ENCODE measurements at regions not wholly inside any gene's neighbourhood (a gene's known extent, or its start where the extent isn't known, plus 50 kb on each side); places are given as distances from the start of the nearest gene placed in this dataset.

DNA sequence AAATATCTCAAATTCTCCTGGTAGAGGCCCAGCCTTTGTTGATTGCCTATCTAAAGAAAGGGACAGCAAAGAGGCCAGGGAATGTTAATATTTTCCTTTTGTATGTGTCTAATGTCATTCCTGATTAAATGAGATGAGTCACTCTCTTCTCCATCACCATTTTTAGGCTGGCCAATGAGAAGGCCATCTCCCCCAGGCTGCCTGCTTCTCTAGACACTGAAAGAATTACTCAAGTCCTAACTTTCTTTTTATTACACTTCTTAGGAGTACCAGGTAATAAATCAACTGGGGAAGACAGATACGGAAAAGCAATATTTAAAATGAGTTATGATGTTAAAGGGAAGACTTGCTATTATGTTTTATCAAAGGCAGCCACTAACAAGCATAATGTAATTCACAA, 259.2 kb upstream of the SORL1-AS1 start:
- Mint-ChIP-seq H3K9me3 (no peaks in the 10 kb centered on the region), H3K4me1 (no peaks in the 10 kb centered on the region), H3K36me3 (no peaks in the 10 kb centered on the region), H3K27ac (no peak overlapping the region), H3K27me3 (peaks cover 4% of the 10 kb centered on the region), H3K4me3 (no peak overlapping the region)
- no peak for DNase-seq
- CTCF ChIA-PET: no interaction called here

- Mint-ChIP-seq H3K27me3 (peaks cover 4% of the 10 kb centered on the region), H3K4me3 (no peak overlapping the region), H3K4me1 (no peaks in the 10 kb centered on the region), H3K9me3 (no peaks in the 10 kb centered on the region), H3K36me3 (no peaks in the 10 kb centered on the region), H3K27ac (no peak overlapping the region)
- CTCF ChIA-PET: no interaction called here
- no peak for DNase-seq
Observed at GRCh38 chr11:121711236-121711635, 258.5 kb upstream of the SORL1-AS1 start.

DNA sequence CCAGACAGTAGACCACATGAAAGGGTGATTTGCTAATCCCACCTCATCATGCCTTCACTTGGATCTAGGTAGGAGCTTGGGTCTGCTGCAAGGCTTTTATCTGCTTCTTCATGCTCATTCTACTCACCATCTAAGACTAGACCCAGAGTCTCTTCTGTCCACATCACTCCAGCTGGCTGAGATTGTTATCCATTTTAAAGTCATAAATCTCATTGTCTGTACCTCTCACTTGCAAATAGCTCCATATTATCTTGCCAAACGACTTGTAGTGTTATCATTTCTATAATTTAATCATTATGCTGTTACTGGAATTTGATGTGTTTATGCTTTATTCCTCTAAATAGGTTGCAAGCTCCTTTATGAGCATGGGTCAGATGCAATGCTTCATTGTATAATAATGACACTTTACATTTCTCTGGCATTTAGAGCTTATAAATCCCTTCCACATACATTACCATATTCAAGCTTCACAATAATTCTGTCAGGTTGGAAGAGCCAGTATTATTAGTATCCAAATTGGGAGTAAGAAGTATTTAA, 254.2 kb upstream of the SORL1-AS1 start:
- Mint-ChIP-seq H3K36me3 (no peaks in the 10 kb centered on the region), H3K4me3 (no peak overlapping the region), H3K4me1 (no peaks in the 10 kb centered on the region), H3K9me3 (no peaks in the 10 kb centered on the region), H3K27me3 (peaks cover 4% of the 10 kb centered on the region), H3K27ac (no peak overlapping the region)
- no peak for DNase-seq
- CTCF ChIA-PET: interaction anchor here (1.5 kb wide), 1 partner anchor 51 kb away, joined by 4 read pairs; no protein-coding TSS in a partner anchor

DNA sequence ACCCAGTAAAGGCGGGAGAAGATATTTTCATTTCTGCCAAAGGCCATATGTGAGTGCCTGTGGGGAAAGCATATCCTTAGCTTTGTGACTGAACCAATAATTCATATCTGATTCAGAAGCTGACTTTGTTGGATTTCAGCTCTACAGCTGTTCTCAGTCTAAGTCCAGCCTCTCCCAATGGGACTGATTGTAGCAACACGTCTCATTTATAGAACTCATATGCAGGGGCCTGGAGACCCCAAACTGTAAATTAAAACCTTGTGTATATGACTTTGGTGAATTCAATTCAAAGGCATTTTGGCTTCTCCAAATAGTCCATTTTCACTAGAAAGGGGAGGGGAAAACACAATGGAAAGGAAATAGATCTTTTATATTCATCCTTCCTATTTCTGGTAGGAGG, 250.4 kb upstream of the SORL1-AS1 start:
- Mint-ChIP-seq H3K4me3 (no peak overlapping the region), H3K4me1 (no peaks in the 10 kb centered on the region), H3K9me3 (no peaks in the 10 kb centered on the region), H3K36me3 (no peaks in the 10 kb centered on the region), H3K27ac (no peak overlapping the region), H3K27me3 (no peaks in the 10 kb centered on the region)
- no peak for DNase-seq
- CTCF ChIA-PET: no interaction called here

DNA sequence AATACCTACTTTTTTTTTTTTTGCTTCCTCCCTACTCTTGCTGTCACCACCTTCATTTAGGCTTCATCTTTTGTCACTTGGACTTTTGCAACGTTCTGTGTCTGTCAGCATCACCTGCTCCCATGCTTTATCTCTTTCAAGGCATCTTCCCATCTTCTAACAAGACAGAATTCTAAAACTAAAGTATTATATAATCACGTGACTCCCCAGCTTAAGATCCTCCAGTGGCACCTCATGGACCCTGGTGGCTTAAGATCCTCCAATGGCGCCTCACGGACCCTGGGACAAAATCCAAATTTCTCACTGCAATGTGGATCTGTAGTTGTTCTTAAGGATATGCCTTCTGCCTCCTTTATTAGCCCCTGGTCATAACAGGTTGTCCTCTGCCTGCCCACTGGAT, 248.2 kb upstream of the SORL1-AS1 start:
- H3K9me3 Mint-ChIP-seq: no peaks in the 10 kb centered on the region
- no peak overlapping the region for H3K4me3 Mint-ChIP-seq
- CTCF ChIA-PET: no interaction called here
- no peaks in the 10 kb centered on the region for H3K36me3 Mint-ChIP-seq
- no peak for DNase-seq
- no peaks in the 10 kb centered on the region for H3K27me3 Mint-ChIP-seq
- no peak overlapping the region for H3K27ac Mint-ChIP-seq
- no peaks in the 10 kb centered on the region for H3K4me1 Mint-ChIP-seq

DNA sequence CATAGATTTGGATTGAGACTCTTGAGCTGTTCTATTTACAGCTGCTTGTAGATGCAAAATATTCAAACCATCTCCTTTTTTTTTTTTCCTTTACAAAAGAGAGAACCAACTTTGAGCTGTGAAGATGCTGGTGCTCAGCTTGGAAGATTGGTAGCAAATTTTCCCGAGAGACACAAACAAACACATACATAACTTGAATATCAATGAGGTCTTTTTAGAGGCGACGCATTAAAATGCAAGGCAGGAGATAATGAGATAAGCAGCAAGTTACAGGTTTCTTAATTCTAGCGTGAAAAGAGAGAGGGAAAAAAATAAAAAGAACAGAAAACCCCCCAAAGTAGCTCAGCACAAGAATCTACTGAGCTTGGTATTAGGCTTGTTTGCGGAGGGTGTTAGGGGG, 247.0 kb upstream of the SORL1-AS1 start:
- H3K27me3 Mint-ChIP-seq: no peaks in the 10 kb centered on the region
- no peaks in the 10 kb centered on the region for H3K36me3 Mint-ChIP-seq
- no peak for DNase-seq
- H3K9me3 Mint-ChIP-seq: no peaks in the 10 kb centered on the region
- CTCF ChIA-PET: no interaction called here
- no peak overlapping the region for H3K27ac Mint-ChIP-seq
- H3K4me1 Mint-ChIP-seq: no peaks in the 10 kb centered on the region
- no peak overlapping the region for H3K4me3 Mint-ChIP-seq

DNA sequence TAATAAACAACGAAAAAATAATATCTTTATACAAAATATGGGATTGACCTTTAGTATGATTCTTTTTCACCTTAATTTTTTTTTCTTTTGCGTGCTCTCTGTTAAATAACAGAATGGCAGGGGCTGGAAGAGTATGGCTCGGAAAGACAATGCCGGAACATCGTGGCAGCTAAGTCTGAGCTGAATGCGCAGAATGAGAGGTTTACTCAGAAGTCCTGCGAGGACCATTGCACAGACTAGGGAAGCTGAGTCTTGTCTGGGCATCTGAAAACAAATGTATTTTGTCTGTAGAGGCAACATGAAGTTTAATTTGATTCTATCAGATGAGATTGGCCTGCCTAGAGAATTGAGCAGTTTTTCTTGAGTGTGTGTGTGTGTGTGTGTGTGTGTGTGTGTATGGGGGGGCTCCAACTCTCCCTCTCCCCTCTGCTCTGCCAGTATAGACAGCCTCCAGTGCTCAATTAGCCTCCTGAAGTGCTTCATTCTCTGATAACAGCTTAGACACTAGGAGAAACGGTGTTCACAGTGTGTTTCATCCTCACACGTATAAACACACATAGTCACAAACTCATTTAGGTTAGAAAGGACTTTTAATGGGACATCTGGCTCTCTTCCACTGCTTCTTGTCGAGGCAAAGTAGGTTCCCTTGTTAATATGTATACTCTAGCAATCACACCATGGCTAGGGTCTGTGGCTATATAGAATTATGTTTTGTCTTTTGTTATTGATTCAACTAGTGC, 244.3 kb upstream of the SORL1-AS1 start:
- Mint-ChIP-seq H3K36me3 (no peaks in the 10 kb centered on the region), H3K27ac (no peak overlapping the region), H3K4me3 (no peak overlapping the region), H3K9me3 (no peaks in the 10 kb centered on the region), H3K4me1 (no peaks in the 10 kb centered on the region), H3K27me3 (no peaks in the 10 kb centered on the region)
- CTCF ChIA-PET: no interaction called here
- DNase-seq: no peak

GRCh38 chr11:121696177-121696871, 243.6 kb upstream of the SORL1-AS1 start:
- DNase-seq: no peak
- no peaks in the 10 kb centered on the region for H3K27me3 Mint-ChIP-seq
- CTCF ChIA-PET: no interaction called here
- no peak overlapping the region for H3K4me3 Mint-ChIP-seq
- H3K4me1 Mint-ChIP-seq: no peaks in the 10 kb centered on the region
- no peaks in the 10 kb centered on the region for H3K9me3 Mint-ChIP-seq
- no peak overlapping the region for H3K27ac Mint-ChIP-seq
- H3K36me3 Mint-ChIP-seq: no peaks in the 10 kb centered on the region

GRCh38 chr11:121692236-121692635, 239.5 kb upstream of the SORL1-AS1 start:
- no peak for DNase-seq
- Mint-ChIP-seq H3K4me1 (no peaks in the 10 kb centered on the region), H3K27me3 (no peaks in the 10 kb centered on the region), H3K36me3 (no peaks in the 10 kb centered on the region), H3K9me3 (no peaks in the 10 kb centered on the region), H3K4me3 (no peak overlapping the region), H3K27ac (no peak overlapping the region)
- CTCF ChIA-PET: no interaction called here

DNA sequence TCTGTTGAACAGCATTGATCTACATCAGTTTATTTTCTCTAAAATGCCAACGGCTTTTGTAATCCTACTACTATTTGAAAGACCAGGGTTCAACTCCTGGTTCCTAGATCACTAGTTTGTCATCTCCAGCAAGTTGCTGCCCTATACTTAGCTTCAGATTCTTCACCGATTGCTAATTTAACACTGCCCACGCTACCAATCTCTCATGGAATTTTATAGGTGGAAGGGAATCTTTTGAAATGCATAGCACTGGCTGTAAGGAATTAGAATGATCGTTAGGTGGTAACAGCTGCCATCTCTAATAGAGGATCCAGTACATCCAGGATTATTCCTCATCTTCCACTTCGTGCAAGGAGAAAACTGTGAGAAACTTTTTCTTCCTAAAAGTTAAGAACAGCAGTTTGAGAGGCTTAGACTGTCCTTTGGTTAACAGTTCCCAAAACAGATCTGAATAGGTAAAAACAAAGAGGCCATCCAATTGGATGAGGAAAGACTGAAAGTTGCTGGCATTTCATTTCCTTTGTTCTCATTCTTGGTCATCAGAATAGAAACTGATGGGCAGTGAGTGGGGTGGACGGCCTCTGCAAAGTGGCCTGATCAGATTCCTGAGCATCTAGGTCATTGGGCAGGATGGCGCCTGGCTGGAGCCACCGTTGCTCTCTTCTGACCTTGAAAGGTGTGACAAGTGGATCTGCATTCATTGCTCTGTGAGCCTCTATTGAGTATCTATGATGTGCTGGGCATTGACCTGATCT, 236.3 kb upstream of the SORL1-AS1 start:
- no peaks in the 10 kb centered on the region for H3K36me3 Mint-ChIP-seq
- DNase-seq: no peak
- H3K4me3 Mint-ChIP-seq: no peak overlapping the region
- H3K4me1 Mint-ChIP-seq: no peaks in the 10 kb centered on the region
- CTCF ChIA-PET: no interaction called here
- no peaks in the 10 kb centered on the region for H3K27me3 Mint-ChIP-seq
- H3K9me3 Mint-ChIP-seq: no peaks in the 10 kb centered on the region
- no peak overlapping the region for H3K27ac Mint-ChIP-seq

DNA sequence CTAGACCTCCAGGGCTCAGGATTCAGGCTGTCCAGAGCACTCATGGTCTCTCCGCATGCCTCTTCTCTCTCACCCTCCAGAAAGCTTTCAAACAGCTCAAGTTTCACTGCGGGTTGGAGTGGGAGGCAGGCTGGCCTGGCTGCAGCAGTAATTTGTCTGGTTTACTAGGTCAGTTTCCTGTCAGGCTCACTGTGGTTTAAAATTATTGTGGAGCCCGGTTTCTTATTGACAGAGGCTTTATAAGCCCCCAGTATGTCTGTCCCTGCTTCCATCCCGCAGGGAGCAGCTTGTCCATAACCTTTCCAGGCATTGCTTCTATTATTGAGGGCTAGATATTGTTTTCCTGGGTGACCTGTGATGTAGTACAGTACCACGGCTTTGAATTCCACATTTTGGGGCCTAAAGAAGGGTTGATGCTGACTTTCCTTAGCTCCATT, 235.3 kb upstream of the SORL1-AS1 start:
- Mint-ChIP-seq H3K9me3 (no peaks in the 10 kb centered on the region), H3K36me3 (no peaks in the 10 kb centered on the region), H3K27ac (no peak overlapping the region), H3K4me1 (no peaks in the 10 kb centered on the region), H3K27me3 (no peaks in the 10 kb centered on the region), H3K4me3 (no peak overlapping the region)
- no peak for DNase-seq
- CTCF ChIA-PET: interaction anchor here (1.2 kb wide), 1 partner anchor 33 kb away, joined by 3 read pairs; no protein-coding TSS in a partner anchor

DNA sequence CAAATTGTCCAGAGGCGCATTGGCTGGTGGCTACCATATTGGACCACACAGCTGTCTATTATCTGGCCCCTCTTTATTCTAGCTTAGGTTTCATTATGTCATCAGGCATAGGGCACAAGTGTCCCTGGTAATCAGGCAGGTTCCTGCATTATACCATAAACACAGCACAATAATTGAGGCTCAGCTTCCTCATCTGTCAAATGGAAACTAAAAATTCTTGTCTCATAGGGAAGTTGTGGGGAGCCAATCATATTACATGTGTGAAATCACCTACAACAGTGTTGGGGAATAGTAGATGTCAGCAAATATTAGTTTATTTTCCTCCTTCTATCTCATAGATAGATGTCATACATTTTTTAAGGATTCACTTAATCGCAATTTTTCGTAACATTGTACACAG, 231.0 kb upstream of the SORL1-AS1 start:
- Mint-ChIP-seq H3K27ac (no peak overlapping the region), H3K36me3 (no peaks in the 10 kb centered on the region), H3K4me3 (no peak overlapping the region), H3K4me1 (no peaks in the 10 kb centered on the region), H3K27me3 (no peaks in the 10 kb centered on the region), H3K9me3 (no peaks in the 10 kb centered on the region)
- CTCF ChIA-PET: no interaction called here
- DNase-seq: no peak

All from activated naive CD4-positive, alpha-beta T cell treated with anti-CD3 and anti-CD28 coated beads, Interleukin-2, amount 10 ng/mL, durations not matched to agents 7 days and 5 days (primary cell).